OCI-LY3 (cell line): ENCODE measurements at regions not wholly inside any gene's neighbourhood (a gene's known extent, or its start where the extent isn't known, plus 50 kb on each side); places are given as distances from the start of the nearest gene placed in this dataset.

Experiments
- CTCF ChIP-seq: fragments of 200-600, 300-600 bp; sonication (generic); IDR thresholded peaks from 2 replicates; pipeline ENCODE4 v1.5.1; 2014; ENCODE audit warnings: antibody characterized with exemption, low read length, low read depth
- EZH2phosphoT487 ChIP-seq: fragments of 200-600 bp; shearing (Covaris generic); IDR thresholded peaks from 2 replicates; pipeline ENCODE4 v1.6.1; 2018; ENCODE audit warnings: antibody characterized with exemption, mixed run types, low read depth

- TF ChIP-seq CTCF (no peak), EZH2phosphoT487 (no peak)
Observed at GRCh38 chr12:131540138-131540623, 170.7 kb upstream of the SFSWAP start.
